ENCODE measurements at regions not wholly inside any gene's neighbourhood (a gene's known extent, or its start where the extent isn't known, plus 50 kb on each side); places are given as distances from the start of the nearest gene placed in this dataset.

DNA sequence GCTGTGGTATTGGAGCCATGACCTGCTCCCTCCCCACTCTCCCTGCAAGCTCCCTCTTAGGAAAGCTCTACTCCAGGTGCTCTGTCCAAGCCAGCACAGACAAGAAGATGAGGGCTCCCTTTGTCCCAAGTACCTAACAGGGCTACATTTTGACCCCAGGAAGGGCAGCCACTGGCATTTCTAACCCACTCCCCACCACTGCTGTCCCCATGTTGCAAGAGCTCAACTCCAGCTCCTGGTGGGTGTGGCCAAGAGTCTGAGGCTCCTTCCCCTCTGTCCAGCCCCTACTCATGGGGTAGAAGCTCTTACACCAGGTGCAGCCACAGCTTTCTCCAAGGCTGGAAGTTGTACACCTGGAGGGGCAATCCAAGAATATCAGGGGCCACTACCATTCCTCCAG, 127.0 kb upstream of the NPAS2 start:
- Mint-ChIP-seq H3K27ac (no peak overlapping the region), H3K9me3 (peaks cover 13% of the 10 kb centered on the region), H3K4me3 (no peak overlapping the region), H3K27me3 (peaks cover 9% of the 10 kb centered on the region), H3K4me1 (ENCODE audit: low read depth) (peaks cover 4% of the 10 kb centered on the region), H3K36me3 (ENCODE audit: low read depth) (peaks cover 11% of the 10 kb centered on the region)
- POLR2A ChIA-PET, result interaction anchor here (0.9 to 1.5 kb wide), 2 partner anchors 15 to 35 kb away, joined by 4 read pairs; no protein-coding TSS in a partner anchor
- H3K9me3 ChIP-seq (ENCODE audit: control insufficient read depth in 1 of 2, insufficient read depth in 1 of 2, low read length in 2 of 2), result peaks cover 6 to 12% of the 10 kb centered on the region in 2 experiments
- CTCF ChIA-PET, result no interaction called here
- intact Hi-C loops (cut with DNase I, micrococcal nuclease), result no loop called here
- ATAC-seq (ENCODE audit: poor library complexity), result no peak
- H3K36me3 ChIP-seq (ENCODE audit: insufficient read depth, low read length), result no peaks in the 10 kb centered on the region
- DNase-seq, result no peak
- H3K4me3 ChIP-seq (ENCODE audit: low read length), result no peak overlapping the region
- H3K27me3 ChIP-seq (ENCODE audit: control insufficient read depth in 1 of 2, insufficient read depth in 2 of 2, low read length in 2 of 2), result no peaks in the 10 kb centered on the region
- no peaks in the 10 kb centered on the region for H3K4me1 ChIP-seq (ENCODE audit: insufficient read depth, low read length)
- H3K27ac ChIP-seq (ENCODE audit: low read depth in 1 of 2, low read length in 2 of 2), result no peak overlapping the region
- TF ChIP-seq, protein P1, sequence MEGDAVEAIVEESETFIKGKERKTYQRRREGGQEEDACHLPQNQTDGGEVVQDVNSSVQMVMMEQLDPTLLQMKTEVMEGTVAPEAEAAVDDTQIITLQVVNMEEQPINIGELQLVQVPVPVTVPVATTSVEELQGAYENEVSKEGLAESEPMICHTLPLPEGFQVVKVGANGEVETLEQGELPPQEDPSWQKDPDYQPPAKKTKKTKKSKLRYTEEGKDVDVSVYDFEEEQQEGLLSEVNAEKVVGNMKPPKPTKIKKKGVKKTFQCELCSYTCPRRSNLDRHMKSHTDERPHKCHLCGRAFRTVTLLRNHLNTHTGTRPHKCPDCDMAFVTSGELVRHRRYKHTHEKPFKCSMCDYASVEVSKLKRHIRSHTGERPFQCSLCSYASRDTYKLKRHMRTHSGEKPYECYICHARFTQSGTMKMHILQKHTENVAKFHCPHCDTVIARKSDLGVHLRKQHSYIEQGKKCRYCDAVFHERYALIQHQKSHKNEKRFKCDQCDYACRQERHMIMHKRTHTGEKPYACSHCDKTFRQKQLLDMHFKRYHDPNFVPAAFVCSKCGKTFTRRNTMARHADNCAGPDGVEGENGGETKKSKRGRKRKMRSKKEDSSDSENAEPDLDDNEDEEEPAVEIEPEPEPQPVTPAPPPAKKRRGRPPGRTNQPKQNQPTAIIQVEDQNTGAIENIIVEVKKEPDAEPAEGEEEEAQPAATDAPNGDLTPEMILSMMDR (IDR thresholded peaks at IDR 0.05), result no peak

DNA sequence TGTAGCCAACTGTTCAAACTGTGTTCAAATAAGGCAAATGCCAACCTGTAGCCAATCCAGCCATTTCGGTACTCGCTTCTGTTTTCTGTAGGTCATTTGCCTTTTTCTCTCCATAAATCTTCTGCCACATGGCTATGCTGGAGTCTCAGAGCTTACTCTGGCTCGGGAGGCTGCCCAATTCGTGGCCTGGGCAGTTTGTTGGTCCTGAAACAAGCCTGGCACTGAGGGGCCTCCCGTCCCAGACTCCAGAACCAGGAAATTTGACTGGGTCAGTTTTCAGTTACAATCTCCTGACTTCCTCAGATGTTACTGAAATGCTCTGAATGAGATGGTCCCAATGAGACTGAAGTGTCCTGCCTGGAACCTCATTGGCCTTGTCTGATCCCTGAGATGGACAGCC, 120.8 kb upstream of the NPAS2 start:
- peaks cover 11% of the 10 kb centered on the region for H3K36me3 Mint-ChIP-seq (ENCODE audit: low read depth)
- H3K27me3 Mint-ChIP-seq, result no peaks in the 10 kb centered on the region
- no peak for ATAC-seq (ENCODE audit: poor library complexity)
- Histone ChIP-seq H3K27me3 (ENCODE audit: control insufficient read depth in 1 of 2, insufficient read depth in 2 of 2, low read length in 2 of 2) (no peaks in the 10 kb centered on the region), H3K36me3 (ENCODE audit: insufficient read depth, low read length) (no peaks in the 10 kb centered on the region), H3K9me3 (ENCODE audit: control insufficient read depth in 1 of 2, insufficient read depth in 1 of 2, low read length in 2 of 2) (peaks cover 12 to 16% of the 10 kb centered on the region in 2 experiments), H3K4me3 (ENCODE audit: low read length) (no peak overlapping the region), H3K4me1 (ENCODE audit: insufficient read depth, low read length) (peaks cover 4% of the 10 kb centered on the region), H3K27ac (ENCODE audit: low read depth in 1 of 2, low read length in 2 of 2) (no peak overlapping the region)
- H3K4me3 Mint-ChIP-seq, result no peak overlapping the region
- intact Hi-C loops (cut with DNase I, micrococcal nuclease), result no loop called here
- DNase-seq, result no peak
- ChIA-PET CTCF (no interaction called here), POLR2A (no interaction called here)
- H3K27ac Mint-ChIP-seq, result no peak overlapping the region
- peaks cover 8% of the 10 kb centered on the region for H3K9me3 Mint-ChIP-seq
- peaks cover 14% of the 10 kb centered on the region for H3K4me1 Mint-ChIP-seq (ENCODE audit: low read depth)
- TF ChIP-seq, protein P1 (IDR thresholded peaks at IDR 0.05), result no peak

DNA sequence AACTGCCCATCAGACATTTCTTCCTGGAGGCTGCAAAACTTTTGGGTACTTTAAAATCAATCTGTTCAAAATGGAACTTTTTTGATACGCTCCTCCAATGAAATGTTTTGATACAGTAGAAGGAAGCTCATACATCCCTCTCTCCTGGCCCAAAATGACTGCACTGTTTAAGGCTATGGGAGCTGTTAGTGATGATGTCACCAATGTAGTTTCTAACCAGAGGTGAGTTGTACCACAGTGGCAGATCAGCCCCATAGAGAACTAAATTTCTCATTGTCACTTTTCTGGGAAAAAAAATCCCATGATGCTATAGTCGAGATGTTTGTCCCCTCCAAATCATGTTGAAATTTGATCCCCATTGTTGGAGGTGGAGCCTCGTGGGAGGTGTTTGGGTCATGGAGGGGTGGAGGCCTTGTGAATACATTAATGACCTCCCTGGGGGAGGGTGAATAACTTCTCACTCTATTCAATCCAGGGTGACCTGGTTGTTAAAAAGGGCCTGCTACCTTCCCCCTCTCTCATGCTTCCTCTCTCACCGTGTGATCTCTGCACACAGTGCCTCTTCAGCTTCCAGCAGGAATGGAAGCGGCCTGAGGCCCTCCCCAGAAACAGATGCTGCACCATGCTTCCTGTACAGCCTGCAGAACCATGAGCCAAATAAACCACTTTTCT, 117.4 kb upstream of the NPAS2 start:
- H3K4me3 Mint-ChIP-seq, result no peak overlapping the region

More for the DNA sequence above, 117.4 kb upstream of the NPAS2 start:
- ChIA-PET CTCF (no interaction called here), POLR2A (no interaction called here)
- intact Hi-C loops (cut with DNase I, micrococcal nuclease), result no loop called here
- Histone ChIP-seq H3K4me3 (ENCODE audit: low read length) (no peak overlapping the region), H3K27me3 (ENCODE audit: control insufficient read depth in 1 of 2, insufficient read depth in 2 of 2, low read length in 2 of 2) (no peaks in the 10 kb centered on the region), H3K27ac (ENCODE audit: low read depth in 1 of 2, low read length in 2 of 2) (no peak overlapping the region), H3K36me3 (ENCODE audit: insufficient read depth, low read length) (no peaks in the 10 kb centered on the region), H3K9me3 (ENCODE audit: control insufficient read depth in 1 of 2, insufficient read depth in 1 of 2, low read length in 2 of 2) (peaks cover 2 to 10% of the 10 kb centered on the region in 2 experiments), H3K4me1 (ENCODE audit: insufficient read depth, low read length) (peaks cover 21% of the 10 kb centered on the region)
- Mint-ChIP-seq H3K9me3 (no peaks in the 10 kb centered on the region), H3K36me3 (ENCODE audit: low read depth) (no peaks in the 10 kb centered on the region), H3K27ac (no peak overlapping the region), H3K27me3 (no peaks in the 10 kb centered on the region), H3K4me1 (ENCODE audit: low read depth) (peaks cover 35% of the 10 kb centered on the region)
- ATAC-seq (ENCODE audit: poor library complexity), result no peak
- no peak for DNase-seq
- TF ChIP-seq, protein P1 (IDR thresholded peaks at IDR 0.05), result no peak
